Gastroesophageal sphincter (tissue), 4 donors: ENCODE measurements at regions not wholly inside any gene's neighbourhood (a gene's known extent, or its start where the extent isn't known, plus 50 kb on each side); places are given as distances from the start of the nearest gene placed in this dataset.
A peak's percentile ranks its signal among the peaks of the same experiment; 100 is the strongest.

ENCODE experiments used
- ATAC-seq: fragments of 150-250 bp; one replicate; pipeline ENCODE4 v1.9.1; 2016; ENCODE audit warnings: mild to moderate bottlenecking, moderate library complexity
- H3K27ac ChIP-seq, 4 donors: fragments of 200-600 bp; sonication (generic) in 3 of 4; 1 replicate in 3 of 4; 2 replicates in 1 of 4; pipeline ENCODE4 v1.5.1; 2016 to 2019
- H3K27me3 ChIP-seq: fragments of 200-600 bp; sonication (generic); one replicate; pipeline ENCODE4 v1.5.1; 2019
- H3K36me3 ChIP-seq, 2 donors: fragments of 200-600 bp; sonication (generic); one replicate each; pipeline ENCODE4 v1.5.1; 2019; ENCODE audit warnings: control low read depth in 1 of 2
- H3K4me1 ChIP-seq, 3 donors: fragments of 200-600 bp; sonication (generic); 1 replicate in 2 of 3; 2 replicates in 1 of 3; pipeline ENCODE4 v1.5.1; 2016 to 2019; ENCODE audit warnings: control low read depth in 2 of 3
- H3K4me3 ChIP-seq, 2 donors: fragments of 200-600 bp; sonication (generic); one replicate each; pipeline ENCODE4 v1.5.1; 2019; ENCODE audit warnings: mild to moderate bottlenecking in 1 of 2, moderate library complexity in 1 of 2
- H3K9me3 ChIP-seq, 3 donors: fragments of 200-600 bp; sonication (generic); one replicate each; pipeline ENCODE4 v1.5.1; 2017 to 2019; ENCODE audit warnings: control low read depth in 2 of 3
- EP300 ChIP-seq: sonication (generic); formaldehyde crosslinking; IDR thresholded peaks from one replicate; pipeline ENCODE4 v1.6.1; 2017; ENCODE audit warnings: antibody characterized with exemption, mild to moderate bottlenecking
- POLR2A ChIP-seq, 2 donors: fragments of 450-650 bp; IDR thresholded peaks; one replicate each; pipeline ENCODE4 v1.6.1; 2017; ENCODE audit warnings: antibody characterized with exemption in 2 of 2, mild to moderate bottlenecking in 2 of 2, moderate library complexity in 1 of 2
- POLR2AphosphoS5 ChIP-seq: sonication (generic); formaldehyde crosslinking; IDR thresholded peaks from one replicate; pipeline ENCODE4 v1.6.1; 2017; ENCODE audit warnings: antibody characterized with exemption
- WGBS, 2 donors: methylation state at CpG; one replicate each; pipeline ENCODE4 v1.1.5; 2018; ENCODE audit warnings: low coverage in 1 of 2; 5-methylcytosine and 5-hydroxymethylcytosine counted together
- TF ChIP-seq, protein P1 (sequence below), 4 experiments: fragments of 200-600 bp in 2 of 4; fragments of 450-650 bp in 2 of 4; sonication (generic) in 1 of 4; IDR thresholded peaks; one replicate each; pipeline ENCODE4 v1.5.1; 2017 to 2019; ENCODE audit warnings: antibody characterized with exemption in 4 of 4, mild to moderate bottlenecking in 2 of 4, moderate library complexity in 2 of 4

GRCh38 chr2:2950403-2950952 lies 427.1 kb downstream of the EIPR1 start:
- H3K4me1 ChIP-seq: no peaks in the 10 kb centered on the region
- TF ChIP-seq, protein P1, sequence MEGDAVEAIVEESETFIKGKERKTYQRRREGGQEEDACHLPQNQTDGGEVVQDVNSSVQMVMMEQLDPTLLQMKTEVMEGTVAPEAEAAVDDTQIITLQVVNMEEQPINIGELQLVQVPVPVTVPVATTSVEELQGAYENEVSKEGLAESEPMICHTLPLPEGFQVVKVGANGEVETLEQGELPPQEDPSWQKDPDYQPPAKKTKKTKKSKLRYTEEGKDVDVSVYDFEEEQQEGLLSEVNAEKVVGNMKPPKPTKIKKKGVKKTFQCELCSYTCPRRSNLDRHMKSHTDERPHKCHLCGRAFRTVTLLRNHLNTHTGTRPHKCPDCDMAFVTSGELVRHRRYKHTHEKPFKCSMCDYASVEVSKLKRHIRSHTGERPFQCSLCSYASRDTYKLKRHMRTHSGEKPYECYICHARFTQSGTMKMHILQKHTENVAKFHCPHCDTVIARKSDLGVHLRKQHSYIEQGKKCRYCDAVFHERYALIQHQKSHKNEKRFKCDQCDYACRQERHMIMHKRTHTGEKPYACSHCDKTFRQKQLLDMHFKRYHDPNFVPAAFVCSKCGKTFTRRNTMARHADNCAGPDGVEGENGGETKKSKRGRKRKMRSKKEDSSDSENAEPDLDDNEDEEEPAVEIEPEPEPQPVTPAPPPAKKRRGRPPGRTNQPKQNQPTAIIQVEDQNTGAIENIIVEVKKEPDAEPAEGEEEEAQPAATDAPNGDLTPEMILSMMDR (IDR thresholded peaks at IDR 0.05): no peak
- TF ChIP-seq EP300 (no peak), POLR2AphosphoS5 (no peak), POLR2A (IDR thresholded peaks at IDR 0.05) (no peak)
- 66 to 82% methylated on average over 7 to 9 of the region's 11 CpGs for WGBS, 2 donors
- H3K9me3 ChIP-seq: peaks cover 0 to 18% (median 0%) of the 10 kb centered on the region in 3 donors
- H3K4me3 ChIP-seq: no peak overlapping the region
- no peaks in the 10 kb centered on the region for H3K36me3 ChIP-seq
- H3K27me3 ChIP-seq: no peaks in the 10 kb centered on the region
- peak; percentile 25 for ATAC-seq
- no peak overlapping the region for H3K27ac ChIP-seq

GRCh38 chr2:2947406-2947805 lies 430.2 kb downstream of the EIPR1 start:
- TF ChIP-seq, protein P1 (IDR thresholded peaks at IDR 0.05): no peak
- no peak for TF ChIP-seq POLR2AphosphoS5
- no peak for TF ChIP-seq POLR2A (IDR thresholded peaks at IDR 0.05)
- Histone ChIP-seq H3K36me3 (no peaks in the 10 kb centered on the region), H3K9me3 (peaks cover 0 to 29% (median 0%) of the 10 kb centered on the region in 3 donors), H3K27ac (no peak overlapping the region), H3K4me3 (no peak overlapping the region), H3K27me3 (peaks cover 8% of the 10 kb centered on the region), H3K4me1 (no peaks in the 10 kb centered on the region)
- no peak for ATAC-seq

GRCh38 chr2:2942906-2943305 lies 434.7 kb downstream of the EIPR1 start:
- no peaks in the 10 kb centered on the region for H3K36me3 ChIP-seq
- TF ChIP-seq POLR2A (IDR thresholded peaks at IDR 0.05) (no peak), EP300 (no peak), POLR2AphosphoS5 (no peak)
- TF ChIP-seq, protein P1 (IDR thresholded peaks at IDR 0.05): no peak
- WGBS, 2 donors: 71 to 100% methylated on average over 1 to 2 of the region's 4 CpGs
- no peaks in the 10 kb centered on the region for H3K4me1 ChIP-seq
- H3K9me3 ChIP-seq: peaks cover 0 to 29% (median 0%) of the 10 kb centered on the region in 3 donors
- no peak for ATAC-seq
- no peak overlapping the region for H3K27ac ChIP-seq
- no peak overlapping the region for H3K4me3 ChIP-seq
- H3K27me3 ChIP-seq: peaks cover 30% of the 10 kb centered on the region

- Histone ChIP-seq H3K36me3 (no peaks in the 10 kb centered on the region), H3K9me3 (peaks cover 0 to 29% (median 0%) of the 10 kb centered on the region in 3 donors), H3K4me1 (no peaks in the 10 kb centered on the region), H3K27ac (no peak overlapping the region), H3K27me3 (peaks cover 30% of the 10 kb centered on the region), H3K4me3 (no peak overlapping the region)
- TF ChIP-seq, protein P1 (IDR thresholded peaks at IDR 0.05): no peak
- TF ChIP-seq POLR2AphosphoS5 (no peak), EP300 (no peak)
- no peak for ATAC-seq
- WGBS, 2 donors: 65% methylated on average over 4 of the region's 5 CpGs; no CpG with 5 or more reads in 1 of the 2 donors
Observed at GRCh38 chr2:2942225-2942624, 435.4 kb downstream of the EIPR1 start.

DNA sequence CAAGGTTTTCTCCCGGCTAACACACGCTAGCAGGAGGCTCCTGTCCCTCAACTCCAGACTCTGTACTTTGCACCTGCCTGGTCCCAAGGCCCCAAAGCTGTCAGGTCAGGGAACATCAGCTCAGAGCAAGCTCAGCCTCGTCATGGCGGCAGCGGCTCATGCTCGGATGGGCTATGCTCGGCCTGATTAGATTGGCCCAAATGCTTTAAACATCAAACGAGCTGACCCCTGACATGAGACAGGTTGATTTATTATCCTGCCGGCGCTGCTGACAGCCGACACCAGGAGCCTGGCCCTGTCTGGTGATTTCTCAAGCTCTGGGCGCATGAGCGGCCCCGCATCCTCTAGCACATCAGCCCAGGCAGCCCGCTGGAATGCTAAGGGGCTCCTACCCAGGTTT lies 436.4 kb downstream of the EIPR1 start:
- H3K4me3 ChIP-seq: no peak overlapping the region
- no peaks in the 10 kb centered on the region for H3K4me1 ChIP-seq
- H3K27me3 ChIP-seq: peaks cover 30% of the 10 kb centered on the region
- no peaks in the 10 kb centered on the region for H3K36me3 ChIP-seq
- TF ChIP-seq EP300: no peak
- TF ChIP-seq POLR2AphosphoS5: no peak
- TF ChIP-seq, protein P1 (IDR thresholded peaks at IDR 0.05): no peak
- no peak for TF ChIP-seq POLR2A (IDR thresholded peaks at IDR 0.05)
- H3K9me3 ChIP-seq: peaks cover 0 to 21% (median 0%) of the 10 kb centered on the region in 3 donors
- no peak for ATAC-seq
- WGBS, 2 donors: 11% methylated on average over 7 of the region's 15 CpGs; no CpG with 5 or more reads in 1 of the 2 donors
- H3K27ac ChIP-seq: no peak overlapping the region
